K562 (cell line): ENCODE measurements at regions not wholly inside any gene's neighbourhood (a gene's known extent, or its start where the extent isn't known, plus 50 kb on each side); places are given as distances from the start of the nearest gene placed in this dataset.

Experiments used
- BRD4 ChIP-seq: fragments of 200-600 bp; sonication (generic); IDR thresholded peaks from 2 replicates; pipeline ENCODE4 v1.6.1; 2017; ENCODE audit warnings: inconsistent platforms
- ZNF354B ChIP-seq: fragments of 250-450 bp; sonication (Bioruptor Pico); IDR thresholded peaks from 2 replicates; pipeline ENCODE4 v1.4.0; 2020
- ZNF431 ChIP-seq: sonication (generic); formaldehyde crosslinking; IDR thresholded peaks from 2 replicates; pipeline ENCODE4 v1.8.0; 2022; ENCODE audit warnings: mild to moderate bottlenecking, missing genetic modification reagents
- ZNF75A ChIP-seq: fragments of 450-650 bp; formaldehyde crosslinking; IDR thresholded peaks from 2 replicates; pipeline ENCODE4 v1.4.0; 2020; ENCODE audit warnings: mild to moderate bottlenecking
- TF ChIP-seq, protein P1 (sequence below), 2 experiments: fragments of 450-650 bp in 1 of 2; sonication (generic) in 1 of 2; formaldehyde crosslinking in 1 of 2; IDR thresholded peaks; 2 replicates each; pipeline versions ENCODE4 v1.7.1 to v1.9.0; 2016 to 2022; ENCODE audit warnings: inconsistent platforms in 1 of 2, mild to moderate bottlenecking in 1 of 2, missing genetic modification reagents in 1 of 2
- TF ChIP-seq, protein P2 (sequence below): fragments of 200-400 bp; formaldehyde crosslinking; IDR thresholded peaks from 2 replicates; pipeline ENCODE4 v1.6.1; 2017; ENCODE audit warnings: mild to moderate bottlenecking, low read depth, low read length, moderate library complexity
- TF ChIP-seq, protein P3 (sequence below): fragments of 250-450 bp; sonication (Bioruptor Pico); IDR thresholded peaks from 2 replicates; pipeline ENCODE4 v1.5.0; 2021; ENCODE audit warnings: mild to moderate bottlenecking, borderline replicate concordance

GRCh38 chr10:61076572-61077114, 132.7 kb upstream of the RHOBTB1 start (continued):
- TF ChIP-seq, protein P1, sequence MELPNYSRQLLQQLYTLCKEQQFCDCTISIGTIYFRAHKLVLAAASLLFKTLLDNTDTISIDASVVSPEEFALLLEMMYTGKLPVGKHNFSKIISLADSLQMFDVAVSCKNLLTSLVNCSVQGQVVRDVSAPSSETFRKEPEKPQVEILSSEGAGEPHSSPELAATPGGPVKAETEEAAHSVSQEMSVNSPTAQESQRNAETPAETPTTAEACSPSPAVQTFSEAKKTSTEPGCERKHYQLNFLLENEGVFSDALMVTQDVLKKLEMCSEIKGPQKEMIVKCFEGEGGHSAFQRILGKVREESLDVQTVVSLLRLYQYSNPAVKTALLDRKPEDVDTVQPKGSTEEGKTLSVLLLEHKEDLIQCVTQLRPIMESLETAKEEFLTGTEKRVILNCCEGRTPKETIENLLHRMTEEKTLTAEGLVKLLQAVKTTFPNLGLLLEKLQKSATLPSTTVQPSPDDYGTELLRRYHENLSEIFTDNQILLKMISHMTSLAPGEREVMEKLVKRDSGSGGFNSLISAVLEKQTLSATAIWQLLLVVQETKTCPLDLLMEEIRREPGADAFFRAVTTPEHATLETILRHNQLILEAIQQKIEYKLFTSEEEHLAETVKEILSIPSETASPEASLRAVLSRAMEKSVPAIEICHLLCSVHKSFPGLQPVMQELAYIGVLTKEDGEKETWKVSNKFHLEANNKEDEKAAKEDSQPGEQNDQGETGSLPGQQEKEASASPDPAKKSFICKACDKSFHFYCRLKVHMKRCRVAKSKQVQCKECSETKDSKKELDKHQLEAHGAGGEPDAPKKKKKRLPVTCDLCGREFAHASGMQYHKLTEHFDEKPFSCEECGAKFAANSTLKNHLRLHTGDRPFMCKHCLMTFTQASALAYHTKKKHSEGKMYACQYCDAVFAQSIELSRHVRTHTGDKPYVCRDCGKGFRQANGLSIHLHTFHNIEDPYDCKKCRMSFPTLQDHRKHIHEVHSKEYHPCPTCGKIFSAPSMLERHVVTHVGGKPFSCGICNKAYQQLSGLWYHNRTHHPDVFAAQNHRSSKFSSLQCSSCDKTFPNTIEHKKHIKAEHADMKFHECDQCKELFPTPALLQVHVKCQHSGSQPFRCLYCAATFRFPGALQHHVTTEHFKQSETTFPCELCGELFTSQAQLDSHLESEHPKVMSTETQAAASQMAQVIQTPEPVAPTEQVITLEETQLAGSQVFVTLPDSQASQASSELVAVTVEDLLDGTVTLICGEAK (IDR thresholded peaks at IDR 0.05) = no peak
- TF ChIP-seq, protein P1 (CRISPR knock-in tag; IDR thresholded peaks at IDR 0.05) = no peak
- TF ChIP-seq, protein P2, sequence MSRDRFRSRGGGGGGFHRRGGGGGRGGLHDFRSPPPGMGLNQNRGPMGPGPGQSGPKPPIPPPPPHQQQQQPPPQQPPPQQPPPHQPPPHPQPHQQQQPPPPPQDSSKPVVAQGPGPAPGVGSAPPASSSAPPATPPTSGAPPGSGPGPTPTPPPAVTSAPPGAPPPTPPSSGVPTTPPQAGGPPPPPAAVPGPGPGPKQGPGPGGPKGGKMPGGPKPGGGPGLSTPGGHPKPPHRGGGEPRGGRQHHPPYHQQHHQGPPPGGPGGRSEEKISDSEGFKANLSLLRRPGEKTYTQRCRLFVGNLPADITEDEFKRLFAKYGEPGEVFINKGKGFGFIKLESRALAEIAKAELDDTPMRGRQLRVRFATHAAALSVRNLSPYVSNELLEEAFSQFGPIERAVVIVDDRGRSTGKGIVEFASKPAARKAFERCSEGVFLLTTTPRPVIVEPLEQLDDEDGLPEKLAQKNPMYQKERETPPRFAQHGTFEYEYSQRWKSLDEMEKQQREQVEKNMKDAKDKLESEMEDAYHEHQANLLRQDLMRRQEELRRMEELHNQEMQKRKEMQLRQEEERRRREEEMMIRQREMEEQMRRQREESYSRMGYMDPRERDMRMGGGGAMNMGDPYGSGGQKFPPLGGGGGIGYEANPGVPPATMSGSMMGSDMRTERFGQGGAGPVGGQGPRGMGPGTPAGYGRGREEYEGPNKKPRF = no peak
- no peak for TF ChIP-seq ZNF354B (CRISPR knock-in tag)
- no peak for TF ChIP-seq ZNF431 (CRISPR knock-in tag)
- no peak for TF ChIP-seq ZNF75A (CRISPR knock-in tag)
- TF ChIP-seq BRD4 = no peak
- TF ChIP-seq, protein P3, sequence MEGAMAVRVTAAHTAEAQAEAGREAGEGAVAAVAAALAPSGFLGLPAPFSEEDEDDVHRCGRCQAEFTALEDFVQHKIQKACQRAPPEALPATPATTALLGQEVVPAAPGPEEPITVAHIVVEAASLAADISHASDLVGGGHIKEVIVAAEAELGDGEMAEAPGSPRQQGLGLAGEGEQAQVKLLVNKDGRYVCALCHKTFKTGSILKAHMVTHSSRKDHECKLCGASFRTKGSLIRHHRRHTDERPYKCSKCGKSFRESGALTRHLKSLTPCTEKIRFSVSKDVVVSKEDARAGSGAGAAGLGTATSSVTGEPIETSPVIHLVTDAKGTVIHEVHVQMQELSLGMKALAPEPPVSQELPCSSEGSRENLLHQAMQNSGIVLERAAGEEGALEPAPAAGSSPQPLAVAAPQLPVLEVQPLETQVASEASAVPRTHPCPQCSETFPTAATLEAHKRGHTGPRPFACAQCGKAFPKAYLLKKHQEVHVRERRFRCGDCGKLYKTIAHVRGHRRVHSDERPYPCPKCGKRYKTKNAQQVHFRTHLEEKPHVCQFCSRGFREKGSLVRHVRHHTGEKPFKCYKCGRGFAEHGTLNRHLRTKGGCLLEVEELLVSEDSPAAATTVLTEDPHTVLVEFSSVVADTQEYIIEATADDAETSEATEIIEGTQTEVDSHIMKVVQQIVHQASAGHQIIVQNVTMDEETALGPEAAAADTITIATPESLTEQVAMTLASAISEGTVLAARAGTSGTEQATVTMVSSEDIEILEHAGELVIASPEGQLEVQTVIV (CRISPR knock-in tag) = no peak
